ENCODE measurements at regions not wholly inside any gene's neighbourhood (a gene's known extent, or its start where the extent isn't known, plus 50 kb on each side); places are given as distances from the start of the nearest gene placed in this dataset.

GRCh38 chr14:35938770-35939169, 112.6 kb downstream of the BRMS1L start:
- ATAC-seq (no peak), DNase-seq (no peak)
- Histone ChIP-seq H3K4me3 (no peak overlapping the region), H3K4me1 (no peaks in the 10 kb centered on the region), H3K36me3 (no peaks in the 10 kb centered on the region), H3K27ac (no peak overlapping the region), H3K9me3 (no peaks in the 10 kb centered on the region), H3K27me3 (ENCODE audit: low read depth) (no peaks in the 10 kb centered on the region)
- intact Hi-C loops (cut with DNase I): no loop called here
- TF ChIP-seq CTCF (IDR thresholded peaks at IDR 0.05): no peak

- DNase-seq (no peak), ATAC-seq (no peak)
- H3K27ac ChIP-seq: no peak overlapping the region
- TF ChIP-seq CTCF (IDR thresholded peaks at IDR 0.05): no peak
- no peaks in the 10 kb centered on the region for H3K4me1 ChIP-seq
- no peaks in the 10 kb centered on the region for H3K27me3 ChIP-seq (ENCODE audit: low read depth)
- no peak overlapping the region for H3K4me3 ChIP-seq
- H3K36me3 ChIP-seq: no peaks in the 10 kb centered on the region
- H3K9me3 ChIP-seq: no peaks in the 10 kb centered on the region
- intact Hi-C loops (cut with DNase I): no loop called here
Observed at GRCh38 chr14:35934499-35934898, 108.4 kb downstream of the BRMS1L start.

- Histone ChIP-seq H3K36me3 (no peaks in the 10 kb centered on the region), H3K4me1 (no peaks in the 10 kb centered on the region), H3K9me3 (no peaks in the 10 kb centered on the region), H3K4me3 (no peak overlapping the region), H3K27me3 (ENCODE audit: low read depth) (no peaks in the 10 kb centered on the region), H3K27ac (no peak overlapping the region)
- DNase-seq (no peak), ATAC-seq (no peak)
- intact Hi-C loops (cut with DNase I): no loop called here
- TF ChIP-seq CTCF (IDR thresholded peaks at IDR 0.05): no peak
Observed at GRCh38 chr14:35932659-35933159, 106.6 kb downstream of the BRMS1L start.

GRCh38 chr14:35932136-35932535, 106.0 kb downstream of the BRMS1L start:
- DNase-seq (no peak), ATAC-seq (no peak)
- Histone ChIP-seq H3K4me1 (no peaks in the 10 kb centered on the region), H3K27me3 (ENCODE audit: low read depth) (no peaks in the 10 kb centered on the region), H3K4me3 (no peak overlapping the region), H3K36me3 (no peaks in the 10 kb centered on the region), H3K27ac (no peak overlapping the region), H3K9me3 (no peaks in the 10 kb centered on the region)
- no peak for TF ChIP-seq CTCF (IDR thresholded peaks at IDR 0.05)
- intact Hi-C loops (cut with DNase I): no loop called here

GRCh38 chr14:35931346-35931745, 105.2 kb downstream of the BRMS1L start:
- intact Hi-C loops (cut with DNase I): no loop called here
- TF ChIP-seq CTCF (IDR thresholded peaks at IDR 0.05): no peak

GRCh38 chr14:35929186-35929585, 103.0 kb downstream of the BRMS1L start:
- no peak for DNase-seq
- intact Hi-C loops (cut with DNase I): no loop called here
- no peak for TF ChIP-seq CTCF (IDR thresholded peaks at IDR 0.05)
- H3K9me3 ChIP-seq: no peaks in the 10 kb centered on the region
- no peak overlapping the region for H3K27ac ChIP-seq
- no peaks in the 10 kb centered on the region for H3K36me3 ChIP-seq
- H3K4me3 ChIP-seq: no peak overlapping the region
- no peaks in the 10 kb centered on the region for H3K4me1 ChIP-seq
- peak in 1 of 2 donors; percentile 18 for ATAC-seq
- H3K27me3 ChIP-seq (ENCODE audit: low read depth): no peaks in the 10 kb centered on the region

More at GRCh38 chr14:35931346-35931745, 105.2 kb downstream of the BRMS1L start:
- no peaks in the 10 kb centered on the region for H3K4me1 ChIP-seq
- DNase-seq: no peak
- H3K36me3 ChIP-seq: no peaks in the 10 kb centered on the region
- H3K27ac ChIP-seq: no peak overlapping the region
- no peak overlapping the region for H3K4me3 ChIP-seq
- no peaks in the 10 kb centered on the region for H3K27me3 ChIP-seq (ENCODE audit: low read depth)
- no peaks in the 10 kb centered on the region for H3K9me3 ChIP-seq
- ATAC-seq: no peak
